SW480 (cell line): ENCODE measurements at regions not wholly inside any gene's neighbourhood (a gene's known extent, or its start where the extent isn't known, plus 50 kb on each side); places are given as distances from the start of the nearest gene placed in this dataset.

Source experiments
- DNase-seq: peaks from one replicate; pipeline ENCODE4 v3.0.0-alpha.2; 2016; ENCODE audit warnings: low spot score

- no peak for DNase-seq
Observed at GRCh38 chr2:18829976-18830375, 240.6 kb upstream of the NT5C1B start.

- DNase-seq: no peak
Observed at GRCh38 chr2:18829251-18829902, 240.0 kb upstream of the NT5C1B start.

GRCh38 chr2:18828296-18828695 lies 238.9 kb upstream of the NT5C1B start:
- no peak for DNase-seq

- DNase-seq: no peak
Observed at GRCh38 chr2:18825838-18826237, 236.5 kb upstream of the NT5C1B start.

- no peak for DNase-seq
Observed at GRCh38 chr2:18824915-18825314, 235.5 kb upstream of the NT5C1B start.

- DNase-seq: no peak
Observed at GRCh38 chr2:18824325-18824790, 235.0 kb upstream of the NT5C1B start.

GRCh38 chr2:18821431-18821830 lies 232.1 kb upstream of the NT5C1B start:
- DNase-seq: no peak

GRCh38 chr2:18820966-18821365 lies 231.6 kb upstream of the NT5C1B start:
- DNase-seq: no peak

GRCh38 chr2:18819566-18819965 lies 230.2 kb upstream of the NT5C1B start:
- DNase-seq: no peak

GRCh38 chr2:18814387-18814786 lies 225.0 kb upstream of the NT5C1B start:
- no peak for DNase-seq

GRCh38 chr2:18804536-18804935 lies 215.2 kb upstream of the NT5C1B start:
- no peak for DNase-seq

GRCh38 chr2:18803141-18803939 lies 214.0 kb upstream of the NT5C1B start:
- no peak for DNase-seq

GRCh38 chr2:18800240-18800971 lies 211.0 kb upstream of the NT5C1B start:
- no peak for DNase-seq

GRCh38 chr2:18799397-18799796 lies 210.0 kb upstream of the NT5C1B start:
- DNase-seq: no peak

GRCh38 chr2:18797133-18797845 lies 207.9 kb upstream of the NT5C1B start:
- DNase-seq: no peak

GRCh38 chr2:18795906-18796305 lies 206.5 kb upstream of the NT5C1B start:
- no peak for DNase-seq

- DNase-seq: no peak
Observed at GRCh38 chr2:18792684-18793083, 203.3 kb upstream of the NT5C1B start.

- DNase-seq: no peak
Observed at GRCh38 chr2:18792226-18792629, 202.9 kb upstream of the NT5C1B start.

GRCh38 chr2:18791172-18791797 lies 201.9 kb upstream of the NT5C1B start:
- DNase-seq: no peak

- no peak for DNase-seq
Observed at GRCh38 chr2:18790509-18791171, 201.3 kb upstream of the NT5C1B start.

- DNase-seq: no peak
Observed at GRCh38 chr2:18788592-18788991, 199.2 kb upstream of the NT5C1B start.
